ENCODE measurements at regions not wholly inside any gene's neighbourhood (a gene's known extent, or its start where the extent isn't known, plus 50 kb on each side); places are given as distances from the start of the nearest gene placed in this dataset.
A peak's percentile ranks its signal among the peaks of the same experiment; 100 is the strongest.

DNA sequence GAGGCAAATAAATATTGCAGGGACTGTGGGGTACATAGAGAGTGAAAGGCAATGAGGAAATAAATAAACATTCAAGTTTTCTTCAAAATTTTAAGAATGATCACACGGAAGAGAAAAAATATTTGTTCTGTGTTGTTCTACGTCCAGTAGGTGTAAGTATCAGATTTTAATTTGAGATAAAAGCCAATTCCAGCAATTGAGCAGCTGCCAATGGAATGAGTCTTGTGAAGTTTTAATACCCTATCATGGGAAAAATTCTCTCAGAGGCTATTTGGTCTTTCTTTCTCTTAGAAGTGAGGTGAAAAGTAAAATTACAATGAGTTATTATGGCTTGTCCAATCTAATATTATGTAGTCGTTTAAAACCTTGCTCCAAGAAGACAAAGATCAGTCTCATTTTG, 195.7 kb upstream of the CITED2 start:
- Mint-ChIP-seq H3K4me1 (peaks cover 13% of the 10 kb centered on the region), H3K27me3 (ENCODE audit: low read depth) (no peaks in the 10 kb centered on the region), H3K4me3 (no peak overlapping the region), H3K9me3 (peaks cover 6% of the 10 kb centered on the region), H3K36me3 (ENCODE audit: low read depth) (peaks cover 3% of the 10 kb centered on the region), H3K27ac (peak overlapping the region; percentile 9 to 21 (median 13))
- TF ChIP-seq, protein P1, sequence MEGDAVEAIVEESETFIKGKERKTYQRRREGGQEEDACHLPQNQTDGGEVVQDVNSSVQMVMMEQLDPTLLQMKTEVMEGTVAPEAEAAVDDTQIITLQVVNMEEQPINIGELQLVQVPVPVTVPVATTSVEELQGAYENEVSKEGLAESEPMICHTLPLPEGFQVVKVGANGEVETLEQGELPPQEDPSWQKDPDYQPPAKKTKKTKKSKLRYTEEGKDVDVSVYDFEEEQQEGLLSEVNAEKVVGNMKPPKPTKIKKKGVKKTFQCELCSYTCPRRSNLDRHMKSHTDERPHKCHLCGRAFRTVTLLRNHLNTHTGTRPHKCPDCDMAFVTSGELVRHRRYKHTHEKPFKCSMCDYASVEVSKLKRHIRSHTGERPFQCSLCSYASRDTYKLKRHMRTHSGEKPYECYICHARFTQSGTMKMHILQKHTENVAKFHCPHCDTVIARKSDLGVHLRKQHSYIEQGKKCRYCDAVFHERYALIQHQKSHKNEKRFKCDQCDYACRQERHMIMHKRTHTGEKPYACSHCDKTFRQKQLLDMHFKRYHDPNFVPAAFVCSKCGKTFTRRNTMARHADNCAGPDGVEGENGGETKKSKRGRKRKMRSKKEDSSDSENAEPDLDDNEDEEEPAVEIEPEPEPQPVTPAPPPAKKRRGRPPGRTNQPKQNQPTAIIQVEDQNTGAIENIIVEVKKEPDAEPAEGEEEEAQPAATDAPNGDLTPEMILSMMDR (IDR thresholded peaks at IDR 0.05; ENCODE audit: unreplicated experiment in 3 of 3) = no peak

DNA sequence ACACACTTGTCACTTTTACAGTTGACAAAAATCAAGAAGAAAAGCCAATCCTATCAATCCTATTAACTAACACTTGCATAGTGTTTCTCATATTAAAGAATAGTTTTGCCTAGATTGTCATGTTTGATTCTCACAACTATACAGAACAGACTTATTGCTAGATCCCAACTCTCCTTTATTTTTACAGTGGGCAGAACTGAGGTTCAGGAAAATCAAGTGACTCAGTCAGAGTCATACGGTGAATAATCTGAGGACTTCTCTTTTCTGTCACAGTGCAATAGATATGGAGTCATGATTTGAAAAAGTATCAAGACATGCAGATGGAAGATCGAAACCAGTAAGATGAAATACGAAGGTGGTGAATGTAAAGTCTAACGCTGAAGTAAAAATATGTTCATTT, 195.1 kb upstream of the CITED2 start:
- Mint-ChIP-seq H3K36me3 (ENCODE audit: low read depth) (peaks cover 3% of the 10 kb centered on the region), H3K4me1 (peaks cover 13% of the 10 kb centered on the region), H3K27me3 (ENCODE audit: low read depth) (no peaks in the 10 kb centered on the region), H3K27ac (peak overlapping the region in 2 of 3 experiments; percentile 13 to 21), H3K4me3 (no peak overlapping the region), H3K9me3 (peaks cover 6% of the 10 kb centered on the region)
- TF ChIP-seq, protein P1 (IDR thresholded peaks at IDR 0.05; ENCODE audit: unreplicated experiment in 3 of 3) = no peak

DNA sequence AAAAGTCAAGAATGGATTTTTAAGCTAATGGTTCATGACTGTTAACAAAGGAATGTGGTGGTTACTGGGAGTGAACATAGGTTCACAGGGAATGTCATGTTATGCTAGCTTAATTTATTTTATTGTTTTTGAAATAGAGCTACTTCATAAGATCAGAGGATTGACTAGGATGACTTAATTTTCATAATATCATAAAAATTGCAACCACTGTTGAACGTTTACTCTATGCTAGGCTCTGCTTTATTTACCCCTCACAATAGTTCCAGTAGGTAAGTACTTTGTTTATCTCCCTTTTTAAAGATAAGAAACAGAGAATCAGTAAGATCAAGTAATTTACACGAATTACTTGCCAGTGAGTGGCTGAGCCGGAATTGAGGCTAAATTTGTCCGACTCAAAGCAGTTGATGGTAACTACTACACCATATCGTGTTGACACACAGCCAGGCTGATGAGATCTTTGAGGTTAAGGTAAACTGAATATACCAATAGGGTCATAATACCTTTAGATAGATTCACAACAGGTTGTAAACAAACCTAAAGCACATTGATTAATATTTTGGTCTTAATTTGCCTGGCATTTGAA, 194.6 kb upstream of the CITED2 start:
- Mint-ChIP-seq H3K4me3 (no peak overlapping the region), H3K27me3 (ENCODE audit: low read depth) (no peaks in the 10 kb centered on the region), H3K27ac (peak overlapping the region; percentile 30 to 85 (median 37)), H3K4me1 (peaks cover 13% of the 10 kb centered on the region), H3K36me3 (ENCODE audit: low read depth) (peaks cover 3% of the 10 kb centered on the region), H3K9me3 (peaks cover 6% of the 10 kb centered on the region)
- TF ChIP-seq, protein P1 (IDR thresholded peaks at IDR 0.05; ENCODE audit: unreplicated experiment in 3 of 3) = no peak

DNA sequence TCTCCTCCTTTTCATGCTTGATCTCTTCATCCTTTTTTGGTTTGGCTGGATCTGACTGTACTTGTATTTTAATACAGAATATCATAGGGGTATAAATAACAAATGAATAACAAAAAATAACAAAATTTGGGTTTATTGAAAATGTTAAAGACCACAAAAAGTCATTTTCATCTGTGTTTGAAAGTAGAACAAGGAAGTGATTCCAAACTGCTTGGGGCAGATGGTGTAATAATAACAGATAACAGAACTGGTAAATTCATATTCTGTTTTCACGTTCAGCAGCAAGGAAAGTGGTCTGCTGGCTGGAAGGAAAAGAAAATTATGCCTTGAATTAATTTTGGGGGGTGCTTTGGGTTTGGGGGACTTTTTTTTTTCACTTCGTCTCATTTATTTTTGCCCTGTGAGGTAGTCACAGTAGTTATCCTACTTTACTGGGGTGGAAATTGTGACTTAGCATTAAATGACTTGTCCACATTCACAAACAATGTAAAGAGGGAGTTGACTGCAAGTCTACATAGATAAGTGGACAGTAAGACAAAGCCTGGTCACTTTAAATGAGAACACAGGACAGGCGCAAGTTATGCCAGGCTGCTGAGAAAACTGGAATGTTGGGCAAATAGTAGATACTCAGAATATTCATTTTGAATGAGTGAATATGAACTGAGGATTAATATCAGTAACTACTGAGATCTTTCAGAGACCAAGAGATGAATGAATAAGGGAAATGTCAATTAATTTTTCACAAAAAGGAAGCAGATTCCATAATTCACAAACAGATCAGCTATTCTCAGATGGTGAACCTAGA, 193.9 kb upstream of the CITED2 start:
- H3K27me3 Mint-ChIP-seq (ENCODE audit: low read depth) = no peaks in the 10 kb centered on the region
- H3K36me3 Mint-ChIP-seq (ENCODE audit: low read depth) = peaks cover 3% of the 10 kb centered on the region
- H3K4me3 Mint-ChIP-seq = no peak overlapping the region
- TF ChIP-seq, protein P1 (IDR thresholded peaks at IDR 0.05; ENCODE audit: unreplicated experiment in 3 of 3) = no peak
- H3K27ac Mint-ChIP-seq = peak overlapping the region; percentile 30 to 85 (median 37)
- peaks cover 6% of the 10 kb centered on the region for H3K9me3 Mint-ChIP-seq
- peaks cover 13% of the 10 kb centered on the region for H3K4me1 Mint-ChIP-seq

DNA sequence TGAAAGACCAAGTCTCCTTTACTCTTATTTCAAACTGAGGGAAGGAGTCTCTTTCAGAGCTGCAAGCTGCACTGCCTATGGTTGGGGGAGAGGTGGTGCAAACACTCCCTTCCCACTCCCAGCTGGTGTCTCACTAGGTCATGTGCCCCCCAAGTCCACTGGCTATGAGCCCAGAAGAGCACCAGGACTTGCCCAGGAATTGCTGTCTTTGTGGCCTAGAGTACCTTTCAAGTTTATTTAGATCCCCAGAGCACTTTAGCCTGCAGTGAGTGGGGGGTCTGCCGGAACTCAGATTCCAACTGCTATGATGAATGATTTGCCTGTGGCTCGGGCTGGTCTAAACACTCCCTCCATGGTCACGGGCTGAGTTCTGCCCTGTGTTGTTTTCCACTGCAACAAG, 192.6 kb upstream of the CITED2 start:
- Mint-ChIP-seq H3K27me3 (ENCODE audit: low read depth) (no peaks in the 10 kb centered on the region), H3K36me3 (ENCODE audit: low read depth) (peaks cover 6% of the 10 kb centered on the region), H3K9me3 (peaks cover 12% of the 10 kb centered on the region), H3K4me3 (no peak overlapping the region), H3K4me1 (peaks cover 13% of the 10 kb centered on the region), H3K27ac (peak overlapping the region in 2 of 3 experiments; percentile 19 to 68)
- TF ChIP-seq, protein P1 (IDR thresholded peaks at IDR 0.05; ENCODE audit: unreplicated experiment in 3 of 3) = no peak

All from nephron (organoid).